Effector memory CD8-positive, alpha-beta T cell (primary cell): ENCODE measurements at regions not wholly inside any gene's neighbourhood (a gene's known extent, or its start where the extent isn't known, plus 50 kb on each side); places are given as distances from the start of the nearest gene placed in this dataset.

Experiments
- ATAC-seq: fragments of 150-1000 bp; cut with Tn5 transposase; replicated peaks from 2 replicates; pipeline ENCODE4 v1.10.0; 2021; ENCODE audit warnings: mild to moderate bottlenecking, moderate library complexity
- DNase-seq, 3 experiments: peaks; one replicate each; pipeline ENCODE4 v3.0.0; 2021
- H3K27ac Mint-ChIP-seq, 2 donors: one replicate each; pipeline ENCODE4 v1.8.0; 2022; ENCODE audit warnings: mild to moderate bottlenecking in 2 of 2, mixed read lengths in 2 of 2, moderate library complexity in 2 of 2
- H3K27me3 Mint-ChIP-seq, 2 donors: one replicate each; pipeline ENCODE4 v1.8.0; 2022; ENCODE audit warnings: mixed read lengths in 2 of 2
- H3K36me3 Mint-ChIP-seq: one replicate; pipeline ENCODE4 v1.8.0; 2022; ENCODE audit warnings: mild to moderate bottlenecking, moderate library complexity, mixed read lengths; ENCODE audit not compliant: insufficient read depth
- H3K4me1 Mint-ChIP-seq, 2 donors: one replicate each; pipeline ENCODE4 v1.8.0; 2022; ENCODE audit warnings: low read depth in 2 of 2, mixed read lengths in 2 of 2
- H3K4me3 Mint-ChIP-seq, 2 donors: one replicate each; pipeline ENCODE4 v1.8.0; 2022; ENCODE audit warnings: mild to moderate bottlenecking in 2 of 2, mixed read lengths in 2 of 2, moderate library complexity in 2 of 2
- H3K9me3 Mint-ChIP-seq, 2 donors: one replicate each; pipeline ENCODE4 v1.8.0; 2022; ENCODE audit warnings: mixed read lengths in 2 of 2

GRCh38 chr9:91485006-91485405 is 61.4 kb upstream of the NFIL3 start:
- Mint-ChIP-seq H3K4me3 (no peak overlapping the region), H3K9me3 (no peaks in the 10 kb centered on the region)

GRCh38 chr9:91483835-91484234 is 60.2 kb upstream of the NFIL3 start:
- ATAC-seq = no peak
- H3K27me3 Mint-ChIP-seq = peaks cover 16 to 65% of the 10 kb centered on the region in 2 donors

More at GRCh38 chr9:91485006-91485405, 61.4 kb upstream of the NFIL3 start:
- H3K27ac Mint-ChIP-seq = no peak overlapping the region
- DNase-seq (no peak), ATAC-seq (no peak)
- peaks cover 15 to 64% of the 10 kb centered on the region in 2 donors for H3K27me3 Mint-ChIP-seq
- no peaks in the 10 kb centered on the region for H3K36me3 Mint-ChIP-seq
- peaks cover 0 to 4% of the 10 kb centered on the region in 2 donors for H3K4me1 Mint-ChIP-seq

GRCh38 chr9:91483189-91483691 is 59.6 kb upstream of the NFIL3 start:
- no peak for ATAC-seq
- Mint-ChIP-seq H3K4me3 (no peak overlapping the region), H3K27me3 (peaks cover 22 to 65% of the 10 kb centered on the region in 2 donors), H3K9me3 (no peaks in the 10 kb centered on the region), H3K27ac (no peak overlapping the region), H3K4me1 (no peaks in the 10 kb centered on the region), H3K36me3 (no peaks in the 10 kb centered on the region)
- DNase-seq = no peak

More at GRCh38 chr9:91483835-91484234, 60.2 kb upstream of the NFIL3 start:
- Mint-ChIP-seq H3K9me3 (no peaks in the 10 kb centered on the region), H3K27ac (no peak overlapping the region), H3K4me1 (no peaks in the 10 kb centered on the region), H3K36me3 (no peaks in the 10 kb centered on the region), H3K4me3 (no peak overlapping the region)
- DNase-seq = no peak

GRCh38 chr9:91481972-91482371 is 58.3 kb upstream of the NFIL3 start:
- no peak overlapping the region for H3K27ac Mint-ChIP-seq
- H3K36me3 Mint-ChIP-seq = no peaks in the 10 kb centered on the region
- DNase-seq (no peak), ATAC-seq (no peak)
- no peaks in the 10 kb centered on the region for H3K4me1 Mint-ChIP-seq
- H3K9me3 Mint-ChIP-seq = no peaks in the 10 kb centered on the region
- no peak overlapping the region for H3K4me3 Mint-ChIP-seq
- H3K27me3 Mint-ChIP-seq = peaks cover 28 to 65% of the 10 kb centered on the region in 2 donors

- Mint-ChIP-seq H3K27me3 (peaks cover 47 to 76% of the 10 kb centered on the region in 2 donors), H3K4me3 (no peak overlapping the region), H3K9me3 (peaks cover 0 to 1% of the 10 kb centered on the region in 2 donors), H3K4me1 (no peaks in the 10 kb centered on the region), H3K27ac (no peak overlapping the region), H3K36me3 (no peaks in the 10 kb centered on the region)
- no peak for DNase-seq
- no peak for ATAC-seq
Observed at GRCh38 chr9:91477106-91477505, 53.5 kb upstream of the NFIL3 start.

GRCh38 chr9:91474656-91475055 is 51.0 kb upstream of the NFIL3 start:
- no peak overlapping the region for H3K4me3 Mint-ChIP-seq
- DNase-seq (no peak), ATAC-seq (no peak)
- peaks cover 50 to 82% of the 10 kb centered on the region in 2 donors for H3K27me3 Mint-ChIP-seq
- no peak overlapping the region for H3K27ac Mint-ChIP-seq
- no peaks in the 10 kb centered on the region for H3K36me3 Mint-ChIP-seq
- no peaks in the 10 kb centered on the region for H3K4me1 Mint-ChIP-seq
- peaks cover 0 to 1% of the 10 kb centered on the region in 2 donors for H3K9me3 Mint-ChIP-seq
